HG03565 (cell line): ENCODE measurements at regions not wholly inside any gene's neighbourhood (a gene's known extent, or its start where the extent isn't known, plus 50 kb on each side); places are given as distances from the start of the nearest gene placed in this dataset.
"Not testable (repeated sequence)": the region's sequence is repeated elsewhere in the genome, so short reads cannot be mapped to it uniquely, and the experiment has no call there.

Experiments used
- ATAC-seq: cut with Tn5 transposase; IDR thresholded peaks from one replicate; pipeline ENCODE4 v1.9.1; 2021; ENCODE audit warnings: mild to moderate bottlenecking, moderate library complexity; ENCODE audit not compliant: unreplicated experiment

GRCh38 chr6:134822920-134823709, 126.8 kb downstream of the ALDH8A1 start:
- peak; percentile 59 for ATAC-seq

GRCh38 chr6:134821928-134822864, 127.7 kb downstream of the ALDH8A1 start:
- ATAC-seq: no peak

- ATAC-seq: no peak
These were observed 128.5 kb downstream of the ALDH8A1 start for GRCh38 chr6:134821397-134821796.

- ATAC-seq: no peak
These were observed 129.8 kb downstream of the ALDH8A1 start for GRCh38 chr6:134819863-134820800.

GRCh38 chr6:134819236-134819635, 130.7 kb downstream of the ALDH8A1 start:
- ATAC-seq: no peak

- ATAC-seq: no peak
These were observed 132.5 kb downstream of the ALDH8A1 start for GRCh38 chr6:134817448-134817847.

GRCh38 chr6:134816780-134817179, 133.1 kb downstream of the ALDH8A1 start:
- ATAC-seq: no peak

GRCh38 chr6:134816300-134816699, 133.6 kb downstream of the ALDH8A1 start:
- ATAC-seq: no peak

- no peak for ATAC-seq
These were observed 135.7 kb downstream of the ALDH8A1 start for GRCh38 chr6:134814076-134814695.

GRCh38 chr6:134813146-134813545, 136.8 kb downstream of the ALDH8A1 start:
- ATAC-seq: no peak

GRCh38 chr6:134810402-134810801, 139.5 kb downstream of the ALDH8A1 start:
- no peak for ATAC-seq

GRCh38 chr6:134809130-134809529, 140.8 kb downstream of the ALDH8A1 start:
- no peak for ATAC-seq

GRCh38 chr6:134806180-134806798, 143.6 kb downstream of the ALDH8A1 start:
- ATAC-seq: no peak

- ATAC-seq: no peak
These were observed 144.7 kb downstream of the ALDH8A1 start for GRCh38 chr6:134805168-134805567.

- ATAC-seq: not testable (repeated sequence)
These were observed 145.6 kb downstream of the ALDH8A1 start for GRCh38 chr6:134804311-134804710.

- ATAC-seq: no peak
These were observed 147.4 kb downstream of the ALDH8A1 start for GRCh38 chr6:134802426-134803058.

- ATAC-seq: no peak
These were observed 152.3 kb downstream of the ALDH8A1 start for GRCh38 chr6:134797400-134798113.

- ATAC-seq: no peak
These were observed 154.2 kb downstream of the ALDH8A1 start for GRCh38 chr6:134795691-134796090.

GRCh38 chr6:134795001-134795400, 154.9 kb downstream of the ALDH8A1 start:
- no peak for ATAC-seq
